ENCODE measurements at regions not wholly inside any gene's neighbourhood (a gene's known extent, or its start where the extent isn't known, plus 50 kb on each side); places are given as distances from the start of the nearest gene placed in this dataset.
"Not testable (repeated sequence)": the region's sequence is repeated elsewhere in the genome, so short reads cannot be mapped to it uniquely, and the experiment has no call there.

- no peak for DNase-seq (ENCODE audit: low read depth in 4 of 4, low spot score in 3 of 4)
These were observed 729.0 kb upstream of the NR2F2 start for GRCh38 chr15:95601525-95601924.

- no peak for DNase-seq (ENCODE audit: low read depth in 4 of 4, low spot score in 3 of 4)
These were observed 726.7 kb upstream of the NR2F2 start for GRCh38 chr15:95603802-95604201.

- no peak for DNase-seq (ENCODE audit: low read depth in 4 of 4, low spot score in 3 of 4)
These were observed 725.9 kb upstream of the NR2F2 start for GRCh38 chr15:95604634-95605036.

DNA sequence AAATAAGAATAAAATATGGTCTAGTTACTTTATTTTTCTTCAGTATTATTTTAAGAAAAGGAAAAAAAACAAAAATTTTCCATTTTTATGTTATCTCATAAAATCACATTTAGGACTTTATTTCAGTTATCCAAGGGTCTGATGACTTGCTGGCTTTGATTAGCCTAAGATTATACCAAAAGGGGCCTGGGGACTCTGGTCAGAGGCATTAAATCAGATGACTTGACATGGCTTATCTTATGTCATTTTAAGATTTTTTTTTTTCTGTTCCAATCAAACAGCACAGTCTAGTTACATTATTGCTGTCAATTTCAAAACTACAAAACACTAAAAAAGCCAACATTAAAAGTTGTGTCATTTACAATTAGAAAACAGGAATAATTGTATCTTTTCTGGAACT, 725.4 kb upstream of the NR2F2 start:
- no peak for DNase-seq (ENCODE audit: low read depth in 4 of 4, low spot score in 3 of 4)

GRCh38 chr15:95606551-95606950, 723.9 kb upstream of the NR2F2 start:
- no peak for DNase-seq (ENCODE audit: low read depth in 4 of 4, low spot score in 3 of 4)

- no peak for DNase-seq (ENCODE audit: low read depth in 4 of 4, low spot score in 3 of 4)
These were observed 722.1 kb upstream of the NR2F2 start for GRCh38 chr15:95608371-95608770.

DNA sequence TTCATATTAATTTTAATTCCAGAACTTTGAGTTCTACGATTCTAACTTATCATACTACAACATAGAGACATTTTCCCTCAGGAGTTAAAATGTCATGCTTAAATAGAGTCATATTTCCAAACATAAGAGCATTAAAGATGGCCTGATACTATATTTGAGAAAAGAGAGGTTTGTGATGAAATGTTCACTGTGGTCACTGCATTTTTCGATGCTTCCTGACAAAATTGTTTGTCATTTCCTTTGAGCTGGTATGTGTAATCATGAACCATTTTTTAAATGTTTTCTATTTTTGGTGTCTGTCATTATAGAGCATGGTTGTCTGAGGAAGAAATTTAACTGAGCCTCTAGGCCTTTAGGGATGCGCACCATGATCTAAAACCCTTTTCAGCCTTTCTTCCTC, 721.4 kb upstream of the NR2F2 start:
- DNase-seq (ENCODE audit: low read depth in 4 of 4, low spot score in 3 of 4), result no peak

- DNase-seq (ENCODE audit: low read depth in 4 of 4, low spot score in 3 of 4), result no peak
These were observed 719.6 kb upstream of the NR2F2 start for GRCh38 chr15:95610945-95611344.

- DNase-seq (ENCODE audit: low read depth in 4 of 4, low spot score in 3 of 4), result no peak
These were observed 715.1 kb upstream of the NR2F2 start for GRCh38 chr15:95615436-95615835.

DNA sequence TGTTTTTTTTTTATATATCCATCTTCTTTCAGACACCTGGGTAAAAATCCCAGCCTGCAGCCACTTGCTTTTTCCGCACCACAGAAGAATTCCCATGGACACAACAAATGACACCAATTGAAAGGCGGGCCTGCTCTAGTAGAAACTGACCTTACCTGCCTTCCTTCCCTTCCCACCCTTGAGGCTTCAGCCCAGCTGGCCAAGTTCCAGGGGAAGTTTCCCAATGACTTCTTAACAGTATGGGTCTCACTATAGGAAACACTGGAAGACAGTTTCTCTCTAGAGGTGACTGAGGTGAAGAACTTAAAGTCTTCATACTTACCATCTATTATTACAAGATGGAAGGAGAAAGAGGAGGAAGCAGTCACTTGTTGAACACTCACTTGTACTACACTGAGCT, 714.2 kb upstream of the NR2F2 start:
- no peak for DNase-seq (ENCODE audit: low read depth in 4 of 4, low spot score in 3 of 4)

- DNase-seq (ENCODE audit: low read depth in 4 of 4, low spot score in 3 of 4), result no peak
These were observed 709.4 kb upstream of the NR2F2 start for GRCh38 chr15:95620934-95621579.

GRCh38 chr15:95622843-95623242, 707.7 kb upstream of the NR2F2 start:
- no peak for DNase-seq (ENCODE audit: low read depth in 4 of 4, low spot score in 3 of 4)

- no peak for DNase-seq (ENCODE audit: low read depth in 4 of 4, low spot score in 3 of 4)
These were observed 706.4 kb upstream of the NR2F2 start for GRCh38 chr15:95624100-95624499.

- no peak for DNase-seq (ENCODE audit: low read depth in 4 of 4, low spot score in 3 of 4)
These were observed 705.7 kb upstream of the NR2F2 start for GRCh38 chr15:95624616-95625361.

DNA sequence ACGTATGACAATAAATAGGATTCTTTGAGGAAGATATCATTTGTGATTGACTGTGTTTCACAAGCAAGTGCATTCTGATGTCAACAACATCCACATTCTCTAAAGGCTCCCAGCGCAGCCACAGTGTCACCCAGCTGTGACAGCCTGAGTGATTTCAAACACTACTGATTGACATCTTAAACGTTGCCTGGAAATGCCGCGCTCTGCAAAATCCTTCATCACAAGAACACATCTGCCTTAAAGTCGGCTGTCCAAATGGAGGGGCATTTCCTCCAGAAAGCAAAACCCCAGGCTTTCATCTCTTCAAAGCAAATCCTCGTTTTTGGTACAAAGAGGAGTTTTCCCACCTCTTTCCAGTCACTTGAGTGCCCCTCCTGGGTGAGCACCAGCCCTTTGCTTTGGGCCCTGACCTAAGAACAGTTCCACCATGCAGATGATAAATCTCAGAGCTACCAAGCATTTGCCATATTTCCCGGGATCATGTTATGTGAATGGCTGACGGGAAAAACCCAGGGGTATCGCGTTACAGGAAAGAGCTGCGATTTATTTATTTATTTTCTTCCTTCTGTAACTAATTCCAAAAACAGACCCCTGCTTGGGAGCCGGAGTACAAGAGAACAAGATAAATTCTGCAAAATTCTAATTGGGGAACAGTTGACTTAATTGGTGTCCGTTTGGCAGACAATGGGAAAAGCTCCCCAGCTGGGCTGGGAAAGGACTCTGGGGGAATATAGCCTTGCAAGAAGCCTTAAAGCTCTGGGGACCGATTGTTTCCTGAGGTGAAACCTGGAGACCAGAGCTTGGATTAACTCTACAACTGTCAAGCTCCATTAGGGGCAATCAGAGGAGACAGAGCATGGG, 703.8 kb upstream of the NR2F2 start:
- DNase-seq (ENCODE audit: low read depth in 4 of 4, low spot score in 3 of 4), result peak in 2 of 4 donors; percentile 55 to 77

DNA sequence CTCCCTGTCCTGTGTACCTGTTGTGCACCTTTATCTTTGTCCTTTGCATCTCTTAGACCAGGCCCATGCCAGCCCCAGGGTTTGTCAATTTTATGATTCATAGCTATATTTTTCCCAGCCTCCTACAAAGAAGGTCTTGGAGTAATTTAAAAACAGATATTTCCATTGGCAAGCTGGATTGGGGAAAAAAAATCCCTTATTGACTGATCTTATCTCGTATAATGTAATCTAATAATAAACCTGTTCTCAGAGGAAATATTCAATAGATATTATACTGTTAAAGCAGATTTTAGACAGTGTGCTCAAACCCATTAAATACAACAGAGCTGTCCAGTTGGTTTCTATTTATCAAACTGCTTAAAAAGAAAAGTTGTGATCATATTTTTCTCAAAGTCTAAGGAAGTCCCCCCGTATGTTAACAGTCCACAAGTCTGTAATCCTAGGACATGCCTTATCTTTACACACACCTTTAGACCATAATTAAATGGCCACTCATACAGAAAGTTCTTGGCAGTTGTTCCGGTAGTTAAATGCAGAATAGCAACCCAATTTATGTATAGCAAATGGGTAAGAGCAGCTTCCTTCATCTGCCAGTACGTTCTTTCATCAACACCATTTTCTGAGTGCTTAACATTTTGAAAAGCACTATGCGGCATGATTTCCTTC, 700.9 kb upstream of the NR2F2 start:
- no peak for DNase-seq (ENCODE audit: low read depth in 4 of 4, low spot score in 3 of 4)

- DNase-seq (ENCODE audit: low read depth in 4 of 4, low spot score in 3 of 4), result no peak
These were observed 699.8 kb upstream of the NR2F2 start for GRCh38 chr15:95630683-95631082.

DNA sequence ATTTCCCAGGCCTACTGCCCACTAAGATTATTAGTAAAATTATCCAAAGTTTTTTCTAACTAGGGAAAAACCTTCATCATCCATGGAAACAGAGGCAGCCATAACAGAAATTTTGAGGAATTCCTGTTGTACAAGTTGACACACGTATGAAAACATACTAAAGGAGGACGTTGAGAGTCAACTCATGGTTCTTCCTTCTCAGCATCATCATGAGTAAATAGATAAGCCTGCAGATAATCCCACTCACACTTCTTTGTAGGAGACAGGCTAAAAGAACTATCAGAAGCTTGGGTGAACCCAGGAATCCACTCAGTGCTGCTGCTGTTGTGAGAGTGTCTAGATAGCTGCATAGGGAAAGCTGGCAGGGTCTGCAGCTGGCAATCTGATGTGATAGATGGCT, 694.8 kb upstream of the NR2F2 start:
- no peak for DNase-seq (ENCODE audit: low read depth in 4 of 4, low spot score in 3 of 4)

GRCh38 chr15:95636107-95636506, 694.4 kb upstream of the NR2F2 start:
- no peak for DNase-seq (ENCODE audit: low read depth in 4 of 4, low spot score in 3 of 4)

DNA sequence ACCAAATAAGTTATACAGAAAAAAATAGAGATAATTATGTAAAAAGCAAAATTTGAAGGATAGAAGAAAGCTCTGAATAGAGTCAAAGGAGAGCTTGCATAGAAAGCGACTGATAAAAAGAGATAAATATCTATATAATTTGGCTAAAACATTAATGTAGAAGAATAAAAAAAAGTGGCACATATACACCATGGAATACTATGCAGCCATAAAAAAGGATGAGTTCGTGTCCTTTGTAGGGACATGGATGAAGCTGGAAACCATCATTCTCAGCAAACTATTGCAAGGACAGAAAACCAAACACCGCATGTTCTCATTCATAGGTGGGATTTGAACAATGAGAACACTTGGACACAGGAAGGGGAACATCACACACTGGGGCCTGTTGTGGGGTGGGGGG, 693.3 kb upstream of the NR2F2 start:
- DNase-seq (ENCODE audit: low read depth in 4 of 4, low spot score in 3 of 4), result not testable (repeated sequence)

GRCh38 chr15:95639208-95639607, 691.3 kb upstream of the NR2F2 start:
- no peak for DNase-seq (ENCODE audit: low read depth in 4 of 4, low spot score in 3 of 4)
